ENCODE measurements at regions not wholly inside any gene's neighbourhood (a gene's known extent, or its start where the extent isn't known, plus 50 kb on each side); places are given as distances from the start of the nearest gene placed in this dataset.

GRCh38 chr6:167397712-167398111, 72.8 kb downstream of the TTLL2 start:
- CTCF ChIA-PET: no interaction called here

GRCh38 chr6:167398214-167399050, 73.5 kb downstream of the TTLL2 start:
- Histone ChIP-seq H3F3A (ENCODE audit: insufficient read depth, low read depth) (no peaks in the 10 kb centered on the region), H4K20me1 (ENCODE audit: insufficient read depth) (no peaks in the 10 kb centered on the region), H3K4me2 (no peak overlapping the region), H3K79me2 (ENCODE audit: low read depth) (no peaks in the 10 kb centered on the region), H3K4me1 (replicated peaks; ENCODE audit: insufficient read depth) (no peaks in the 10 kb centered on the region), H3K36me3 (ENCODE audit: low read depth) (no peaks in the 10 kb centered on the region), H3K9me3 (ENCODE audit: insufficient read depth, low read depth) (no peaks in the 10 kb centered on the region), H3K9me2 (ENCODE audit: insufficient read depth) (no peaks in the 10 kb centered on the region), H3K27ac (no peak overlapping the region), H2AFZ (no peak overlapping the region), H3K4me3 (no peak overlapping the region), H3K27me3 (ENCODE audit: insufficient read depth, low read depth) (peaks cover 96% of the 10 kb centered on the region)
- intact Hi-C loops (cut with micrococcal nuclease; ENCODE audit: unreplicated experiment): no loop called here
- ChIA-PET CTCF (no interaction called here), POLR2A (ENCODE audit: unreplicated experiment) (no interaction called here)
- TF ChIP-seq CTCF (conservative IDR thresholded peaks at IDR 0.05) (no peak), EZH2 (IDR thresholded peaks at IDR 0.05; ENCODE audit: low read depth) (no peak)
- no TSS peak for BruUV-seq (replicated peaks)
- DNase-seq: no peak

More at GRCh38 chr6:167397712-167398111, 72.8 kb downstream of the TTLL2 start:
- H3K4me2 ChIP-seq: no peak overlapping the region
- POLR2A ChIA-PET (ENCODE audit: unreplicated experiment): no interaction called here
- no TSS peak for BruUV-seq (replicated peaks)
- no peaks in the 10 kb centered on the region for H3K36me3 ChIP-seq (ENCODE audit: low read depth)
- intact Hi-C loops (cut with micrococcal nuclease; ENCODE audit: unreplicated experiment): no loop called here
- H3F3A ChIP-seq (ENCODE audit: insufficient read depth, low read depth): no peaks in the 10 kb centered on the region
- peaks cover 92% of the 10 kb centered on the region for H3K27me3 ChIP-seq (ENCODE audit: insufficient read depth, low read depth)
- H4K20me1 ChIP-seq (ENCODE audit: insufficient read depth): no peaks in the 10 kb centered on the region
- no peaks in the 10 kb centered on the region for H3K9me3 ChIP-seq (ENCODE audit: insufficient read depth, low read depth)
- H3K79me2 ChIP-seq (ENCODE audit: low read depth): no peaks in the 10 kb centered on the region
- no peaks in the 10 kb centered on the region for H3K4me1 ChIP-seq (replicated peaks; ENCODE audit: insufficient read depth)
- no peak overlapping the region for H2AFZ ChIP-seq
- no peak overlapping the region for H3K4me3 ChIP-seq
- no peak for TF ChIP-seq CTCF (conservative IDR thresholded peaks at IDR 0.05)
- no peak for TF ChIP-seq EZH2 (IDR thresholded peaks at IDR 0.05; ENCODE audit: low read depth)
- DNase-seq: no peak
- H3K27ac ChIP-seq: no peak overlapping the region
- no peaks in the 10 kb centered on the region for H3K9me2 ChIP-seq (ENCODE audit: insufficient read depth)

GRCh38 chr6:167399051-167399387, 74.1 kb downstream of the TTLL2 start:
- Histone ChIP-seq H3K79me2 (ENCODE audit: low read depth) (no peaks in the 10 kb centered on the region), H4K20me1 (ENCODE audit: insufficient read depth) (no peaks in the 10 kb centered on the region), H3K9me2 (ENCODE audit: insufficient read depth) (no peaks in the 10 kb centered on the region), H3F3A (ENCODE audit: insufficient read depth, low read depth) (no peaks in the 10 kb centered on the region), H3K27ac (no peak overlapping the region), H3K4me1 (replicated peaks; ENCODE audit: insufficient read depth) (no peaks in the 10 kb centered on the region), H2AFZ (no peak overlapping the region), H3K4me2 (no peak overlapping the region), H3K36me3 (ENCODE audit: low read depth) (no peaks in the 10 kb centered on the region), H3K27me3 (ENCODE audit: insufficient read depth, low read depth) (peaks cover 96% of the 10 kb centered on the region), H3K9me3 (ENCODE audit: insufficient read depth, low read depth) (no peaks in the 10 kb centered on the region), H3K4me3 (no peak overlapping the region)
- CTCF ChIA-PET: no interaction called here
- intact Hi-C loops (cut with micrococcal nuclease; ENCODE audit: unreplicated experiment): no loop called here
- POLR2A ChIA-PET (ENCODE audit: unreplicated experiment): no interaction called here
- TF ChIP-seq CTCF (conservative IDR thresholded peaks at IDR 0.05): no peak
- no peak for TF ChIP-seq EZH2 (IDR thresholded peaks at IDR 0.05; ENCODE audit: low read depth)
- no peak for DNase-seq
- no TSS peak for BruUV-seq (replicated peaks)

Data from PC-9 (cell line).